Retinal pigment epithelial cell (primary cell): ENCODE measurements at regions not wholly inside any gene's neighbourhood (a gene's known extent, or its start where the extent isn't known, plus 50 kb on each side); places are given as distances from the start of the nearest gene placed in this dataset.
"Not testable (repeated sequence)": the region's sequence is repeated elsewhere in the genome, so short reads cannot be mapped to it uniquely, and the experiment has no call there.

Source experiments
- DNase-seq: peaks from one replicate; pipeline ENCODE4 v3.0.0-alpha.2; 2010; ENCODE audit warnings: low read depth
- H3K4me3 ChIP-seq: 2 replicates; pipeline ENCODE4 v1.5.1; 2011; ENCODE audit warnings: mild to moderate bottlenecking, low read length, control low read depth, moderate library complexity
- CTCF ChIP-seq: conservative IDR thresholded peaks from 2 replicates; pipeline ENCODE4 v1.5.1; 2011; ENCODE audit warnings: low read depth, low read length, control low read depth, inconsistent platforms

DNA sequence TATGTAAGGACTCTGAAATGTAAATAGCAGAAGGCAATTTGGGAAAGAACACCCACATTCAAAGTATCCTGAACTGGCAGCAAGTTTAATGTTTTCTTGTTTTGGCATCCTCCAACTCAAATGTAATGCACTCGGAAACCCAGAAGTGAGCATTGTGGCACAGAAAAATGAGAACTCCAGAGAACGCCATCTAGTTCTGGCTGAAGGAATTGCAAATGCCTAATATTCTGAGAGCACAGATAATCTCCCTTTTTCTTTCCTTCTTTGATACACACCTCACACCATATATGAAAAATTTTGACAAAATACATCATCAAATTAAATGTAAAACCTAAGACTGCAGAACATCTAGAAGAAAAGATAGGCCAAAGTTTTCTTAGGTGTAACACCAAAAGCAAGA, 52.1 kb downstream of the PWWP3B start:
- TF ChIP-seq CTCF = peak; percentile 56
- no peak for DNase-seq
- no peak overlapping the region for H3K4me3 ChIP-seq

DNA sequence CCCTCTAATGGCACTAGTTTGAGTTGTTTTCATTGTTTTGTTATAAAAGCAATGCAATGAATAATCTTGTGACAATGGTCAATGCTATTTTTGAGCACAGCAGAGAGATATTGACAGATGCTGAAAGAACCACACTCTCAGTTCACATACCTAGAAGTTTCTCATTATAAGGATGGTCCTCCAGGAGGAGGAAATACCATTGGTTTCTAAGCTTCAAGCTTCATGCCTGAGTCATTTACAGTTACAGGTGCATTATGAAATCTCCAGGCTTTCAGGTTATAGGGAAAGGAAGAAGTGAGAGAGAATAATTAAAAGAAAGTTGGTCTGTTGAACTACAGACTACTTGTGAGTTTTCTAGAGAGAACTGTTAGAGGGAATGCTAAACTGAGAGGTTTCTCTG, 75.3 kb downstream of the PWWP3B start:
- no peak for TF ChIP-seq CTCF
- no peak overlapping the region for H3K4me3 ChIP-seq
- DNase-seq = no peak

GRCh38 chrX:106246511-106246910, 78.4 kb downstream of the PWWP3B start:
- TF ChIP-seq CTCF = no peak
- no peak overlapping the region for H3K4me3 ChIP-seq
- DNase-seq = no peak

GRCh38 chrX:106247162-106247561, 79.1 kb downstream of the PWWP3B start:
- no peak for TF ChIP-seq CTCF
- peak; percentile 22 for DNase-seq
- H3K4me3 ChIP-seq = no peak overlapping the region

- H3K4me3 ChIP-seq = no peak overlapping the region
- no peak for TF ChIP-seq CTCF
- no peak for DNase-seq
Observed at GRCh38 chrX:106249706-106250379, 81.7 kb downstream of the PWWP3B start.

- no peak overlapping the region for H3K4me3 ChIP-seq
- DNase-seq = peak; percentile 31
- no peak for TF ChIP-seq CTCF
Observed at GRCh38 chrX:106263817-106264216, 95.7 kb downstream of the PWWP3B start.

DNA sequence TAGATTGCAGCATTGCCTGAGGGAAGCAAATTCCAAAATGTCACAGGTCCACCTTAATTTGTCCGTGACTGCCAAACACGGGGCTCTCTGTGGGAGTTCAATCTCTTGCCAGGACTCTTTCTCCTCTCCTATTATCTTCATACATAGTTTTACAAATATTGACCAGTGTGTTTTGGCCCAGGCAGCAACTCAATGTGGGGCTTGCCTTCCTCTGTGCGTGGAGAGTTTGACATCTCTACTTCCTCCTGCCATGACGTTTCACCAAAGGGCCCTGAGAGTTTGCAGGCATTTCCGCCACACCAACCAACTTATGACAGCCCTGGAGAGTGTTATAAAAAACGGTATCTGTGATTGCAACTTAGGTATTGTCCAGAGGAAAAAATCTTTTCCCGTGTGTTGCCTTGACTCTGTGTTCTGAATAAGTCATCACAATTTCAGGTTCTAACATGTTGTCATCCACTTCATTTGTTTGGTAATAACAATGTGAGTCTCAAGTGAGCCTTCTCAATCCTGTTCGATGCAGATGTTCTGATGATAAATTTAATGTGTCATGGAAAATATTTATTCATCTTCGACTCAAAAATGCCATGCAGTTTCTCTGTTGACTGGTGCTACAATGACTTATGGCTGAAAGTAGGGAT, 106.0 kb downstream of the PWWP3B start:
- H3K4me3 ChIP-seq, DNase-seq: not testable (repeated sequence)

DNA sequence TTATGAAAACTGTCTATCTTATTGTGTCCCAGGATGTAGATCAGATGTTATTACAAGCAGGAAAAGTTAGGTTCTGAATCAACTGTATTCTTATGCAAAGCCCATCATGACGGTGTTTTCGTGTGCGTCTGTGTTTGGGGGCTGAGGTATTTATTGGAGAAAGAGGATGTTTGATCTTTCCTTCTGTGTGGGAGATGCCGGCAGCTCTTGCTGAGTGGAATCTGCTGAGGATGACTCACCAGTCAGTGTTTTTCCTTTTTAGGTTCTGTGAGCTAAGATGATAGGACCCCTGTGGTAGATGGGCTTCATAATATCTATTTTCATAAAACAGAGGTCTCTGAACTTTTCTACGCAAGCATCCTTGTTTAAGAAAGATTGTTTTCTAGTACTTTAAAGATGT, 107.1 kb downstream of the PWWP3B start:
- H3K4me3 ChIP-seq, DNase-seq: not testable (repeated sequence)
